OCI-LY1 (cell line): ENCODE measurements at regions not wholly inside any gene's neighbourhood (a gene's known extent, or its start where the extent isn't known, plus 50 kb on each side); places are given as distances from the start of the nearest gene placed in this dataset.

Experiments used
- H2AFZ ChIP-seq: fragments of 200-600 bp; sonication (generic), shearing (Covaris generic); 2 replicates; pipeline ENCODE4 v1.6.0; 2014; ENCODE audit warnings: antibody characterized with exemption, mild to moderate bottlenecking, low read length
- H3F3A ChIP-seq: fragments of 200-600 bp; sonication (generic), shearing (Covaris generic); 2 replicates; pipeline ENCODE4 v1.6.0; 2014; ENCODE audit warnings: mild to moderate bottlenecking, antibody characterized with exemption, low read length, moderate library complexity; ENCODE audit not compliant: insufficient read depth
- H3K27ac ChIP-seq: fragments of 200-600 bp; sonication (generic); 2 replicates; pipeline ENCODE4 v1.5.1; 2014; ENCODE audit warnings: low read length, mixed run types, mild to moderate bottlenecking, low read depth; ENCODE audit not compliant: poor library complexity, severe bottlenecking
- H3K27me3 ChIP-seq: fragments of 200-600 bp; sonication (generic); 2 replicates; pipeline ENCODE4 v1.6.0; 2014; ENCODE audit warnings: antibody characterized with exemption, mild to moderate bottlenecking, low read length, moderate library complexity; ENCODE audit not compliant: insufficient read depth
- H3K36me3 ChIP-seq: fragments of 200-600 bp; sonication (generic); 2 replicates; pipeline ENCODE4 v1.6.1; 2014; ENCODE audit warnings: mild to moderate bottlenecking, antibody characterized with exemption, low read length, moderate library complexity, mixed read lengths; ENCODE audit not compliant: insufficient read depth
- H3K4me1 ChIP-seq: fragments of 200-600 bp; sonication (generic); 2 replicates; pipeline ENCODE4 v1.5.1; 2014; ENCODE audit warnings: mild to moderate bottlenecking, low read length, moderate library complexity; ENCODE audit not compliant: insufficient read depth, severe bottlenecking
- H3K4me2 ChIP-seq: fragments of 200-600 bp; sonication (generic), shearing (Covaris generic); 2 replicates; pipeline ENCODE4 v1.6.1; 2014; ENCODE audit warnings: low read length
- H3K4me3 ChIP-seq: fragments of 200-600 bp; sonication (generic); 2 replicates; pipeline ENCODE4 v1.5.1; 2014; ENCODE audit warnings: low read length, low read depth, mild to moderate bottlenecking, mixed read lengths; ENCODE audit not compliant: poor library complexity, severe bottlenecking
- H3K79me2 ChIP-seq: fragments of 200-600 bp; shearing (Covaris generic); 2 replicates; pipeline ENCODE4 v1.6.1; 2016; ENCODE audit warnings: mixed run types, low read length, mixed read lengths; ENCODE audit not compliant: insufficient read depth
- H3K9ac ChIP-seq: fragments of 200-600 bp; sonication (generic), shearing (Covaris generic); 2 replicates; pipeline ENCODE4 v1.6.1; 2014; ENCODE audit warnings: mild to moderate bottlenecking, low read length, mixed read lengths
- H3K9me2 ChIP-seq: fragments of 200-600 bp; sonication (generic), shearing (Covaris generic); 2 replicates; pipeline ENCODE4 v1.6.1; 2014; ENCODE audit warnings: low read depth, mild to moderate bottlenecking, low read length, mixed read lengths
- H3K9me3 ChIP-seq: fragments of 200-600 bp; shearing (Covaris generic); 2 replicates; pipeline ENCODE4 v1.6.1; 2014; ENCODE audit warnings: low read length, mixed read lengths
- H4K20me1 ChIP-seq: fragments of 200-600 bp; sonication (generic), shearing (Covaris generic); 2 replicates; pipeline ENCODE4 v1.6.0; 2016; ENCODE audit warnings: mild to moderate bottlenecking, low read length; ENCODE audit not compliant: insufficient read depth
- EZH2 ChIP-seq: fragments of 200-600 bp; sonication (generic), shearing (Covaris generic); IDR thresholded peaks from 2 replicates; pipeline ENCODE4 v1.8.0; 2017; ENCODE audit warnings: borderline replicate concordance, mixed run types, mild to moderate bottlenecking, antibody characterized with exemption, low read length, moderate library complexity, mixed read lengths
- TF ChIP-seq, protein P1 (sequence below): fragments of 200-600 bp; sonication (generic), shearing (Covaris generic); IDR thresholded peaks from 2 replicates; pipeline ENCODE4 v1.5.1; 2017; ENCODE audit warnings: mild to moderate bottlenecking, antibody characterized with exemption, low read length, moderate library complexity, mixed read lengths

DNA sequence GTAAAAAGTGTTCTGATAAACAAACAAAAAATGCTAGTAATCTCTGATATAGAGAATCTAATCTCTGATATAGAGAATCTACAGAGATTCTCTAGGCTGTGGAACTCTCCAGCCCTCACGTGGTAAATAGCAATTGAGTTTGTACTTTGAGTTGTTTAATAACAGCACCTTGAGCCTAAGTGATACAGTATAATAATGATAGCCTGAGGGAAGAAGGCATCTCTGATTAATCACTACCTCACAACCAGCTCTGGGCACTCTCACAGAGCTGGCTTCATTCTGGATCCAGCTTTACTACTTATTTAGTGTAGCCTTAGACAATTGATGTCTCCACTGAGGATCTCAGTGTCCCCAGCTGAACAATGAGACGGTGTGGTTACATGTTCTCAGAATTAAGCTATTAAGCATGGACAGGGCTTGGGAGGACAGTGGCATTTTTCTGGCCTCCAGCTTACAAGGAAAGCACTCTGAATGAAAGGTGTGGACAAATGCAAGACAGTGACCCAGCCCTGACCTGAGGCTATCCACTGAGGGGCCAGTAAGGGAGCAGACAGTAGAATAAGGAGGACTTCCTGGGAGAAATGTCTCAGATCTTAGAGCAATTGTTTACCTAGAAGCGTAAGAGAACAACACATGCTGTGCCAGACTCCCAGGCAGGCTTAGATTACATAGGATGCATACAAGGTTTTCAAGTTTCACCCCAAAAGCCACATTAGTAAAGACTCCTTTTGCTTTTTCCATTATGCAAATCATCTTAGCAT lies 88.7 kb upstream of the DRD2 start:
- Histone ChIP-seq H3K27ac (no peak overlapping the region), H4K20me1 (no peaks in the 10 kb centered on the region), H3K9me3 (no peaks in the 10 kb centered on the region), H3F3A (no peaks in the 10 kb centered on the region), H3K27me3 (no peaks in the 10 kb centered on the region), H3K36me3 (no peaks in the 10 kb centered on the region), H3K9ac (no peak overlapping the region), H3K4me1 (no peaks in the 10 kb centered on the region), H3K4me3 (no peak overlapping the region), H3K4me2 (no peak overlapping the region), H3K79me2 (no peaks in the 10 kb centered on the region), H2AFZ (no peak overlapping the region), H3K9me2 (no peaks in the 10 kb centered on the region)
- no peak for TF ChIP-seq EZH2
- TF ChIP-seq, protein P1, sequence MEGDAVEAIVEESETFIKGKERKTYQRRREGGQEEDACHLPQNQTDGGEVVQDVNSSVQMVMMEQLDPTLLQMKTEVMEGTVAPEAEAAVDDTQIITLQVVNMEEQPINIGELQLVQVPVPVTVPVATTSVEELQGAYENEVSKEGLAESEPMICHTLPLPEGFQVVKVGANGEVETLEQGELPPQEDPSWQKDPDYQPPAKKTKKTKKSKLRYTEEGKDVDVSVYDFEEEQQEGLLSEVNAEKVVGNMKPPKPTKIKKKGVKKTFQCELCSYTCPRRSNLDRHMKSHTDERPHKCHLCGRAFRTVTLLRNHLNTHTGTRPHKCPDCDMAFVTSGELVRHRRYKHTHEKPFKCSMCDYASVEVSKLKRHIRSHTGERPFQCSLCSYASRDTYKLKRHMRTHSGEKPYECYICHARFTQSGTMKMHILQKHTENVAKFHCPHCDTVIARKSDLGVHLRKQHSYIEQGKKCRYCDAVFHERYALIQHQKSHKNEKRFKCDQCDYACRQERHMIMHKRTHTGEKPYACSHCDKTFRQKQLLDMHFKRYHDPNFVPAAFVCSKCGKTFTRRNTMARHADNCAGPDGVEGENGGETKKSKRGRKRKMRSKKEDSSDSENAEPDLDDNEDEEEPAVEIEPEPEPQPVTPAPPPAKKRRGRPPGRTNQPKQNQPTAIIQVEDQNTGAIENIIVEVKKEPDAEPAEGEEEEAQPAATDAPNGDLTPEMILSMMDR: no peak

DNA sequence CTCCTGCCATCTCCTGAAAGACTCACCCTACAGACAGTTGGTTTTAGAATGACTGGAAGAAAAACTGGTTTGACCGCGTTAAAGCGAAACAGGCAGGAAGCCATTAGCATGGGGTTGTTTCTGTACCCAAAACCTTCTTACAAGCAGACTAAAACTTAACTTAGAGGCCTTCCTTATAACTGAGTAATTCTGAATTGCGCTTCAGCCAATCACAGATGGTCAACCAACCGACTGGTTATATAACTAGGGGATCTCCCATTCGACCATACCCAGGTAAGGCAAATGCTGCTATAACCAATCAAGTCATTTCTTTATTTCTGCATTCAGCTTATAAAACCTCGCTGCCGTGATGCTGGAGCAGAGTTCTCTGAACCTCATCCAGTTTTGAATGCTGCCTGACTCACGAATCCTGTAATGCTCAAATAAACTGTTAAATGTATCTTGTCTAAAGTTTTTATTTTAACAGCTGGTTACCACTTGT lies 87.8 kb upstream of the DRD2 start:
- no peak overlapping the region for H2AFZ ChIP-seq
- H3K9me3 ChIP-seq: no peaks in the 10 kb centered on the region
- TF ChIP-seq, protein P1: no peak
- TF ChIP-seq EZH2: no peak
- no peaks in the 10 kb centered on the region for H3F3A ChIP-seq
- no peaks in the 10 kb centered on the region for H3K36me3 ChIP-seq
- H3K4me1 ChIP-seq: no peaks in the 10 kb centered on the region
- no peaks in the 10 kb centered on the region for H3K79me2 ChIP-seq
- no peaks in the 10 kb centered on the region for H4K20me1 ChIP-seq
- H3K27me3 ChIP-seq: no peaks in the 10 kb centered on the region
- H3K9me2 ChIP-seq: no peaks in the 10 kb centered on the region
- H3K9ac ChIP-seq: no peak overlapping the region
- H3K27ac ChIP-seq: no peak overlapping the region
- H3K4me3 ChIP-seq: no peak overlapping the region
- H3K4me2 ChIP-seq: no peak overlapping the region

DNA sequence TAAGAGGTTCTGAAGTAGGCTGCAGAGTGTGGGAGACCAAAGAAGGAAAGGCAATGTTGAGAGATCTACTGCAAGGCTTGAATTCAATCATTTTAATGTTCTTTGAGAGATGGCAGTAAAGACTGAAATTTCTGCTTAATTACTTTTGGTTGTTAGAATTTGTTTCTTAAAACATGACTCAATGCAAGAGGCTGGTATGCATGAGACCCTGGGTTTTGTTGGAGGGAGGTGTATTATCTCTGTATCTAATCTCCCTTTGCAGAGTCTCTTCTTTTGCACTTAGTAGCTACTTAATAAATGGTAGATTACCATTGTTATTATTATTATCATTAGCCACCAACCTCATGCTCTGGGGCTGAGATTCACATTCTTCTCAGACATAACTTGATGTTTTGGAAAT lies 87.4 kb upstream of the DRD2 start:
- Histone ChIP-seq H4K20me1 (no peaks in the 10 kb centered on the region), H3K4me1 (no peaks in the 10 kb centered on the region), H3K9me3 (no peaks in the 10 kb centered on the region), H3K27ac (no peak overlapping the region), H2AFZ (no peak overlapping the region), H3K4me2 (no peak overlapping the region), H3K9me2 (no peaks in the 10 kb centered on the region), H3K27me3 (no peaks in the 10 kb centered on the region), H3K36me3 (no peaks in the 10 kb centered on the region), H3K9ac (no peak overlapping the region), H3K4me3 (no peak overlapping the region), H3K79me2 (no peaks in the 10 kb centered on the region), H3F3A (no peaks in the 10 kb centered on the region)
- no peak for TF ChIP-seq EZH2
- TF ChIP-seq, protein P1: no peak
